Tongue (tissue), 1 donor: ENCODE measurements at regions not wholly inside any gene's neighbourhood (a gene's known extent, or its start where the extent isn't known, plus 50 kb on each side); places are given as distances from the start of the nearest gene placed in this dataset.
"Not testable (repeated sequence)": the region's sequence is repeated elsewhere in the genome, so short reads cannot be mapped to it uniquely, and the experiment has no call there.

ENCODE experiments used
- DNase-seq: peaks from one replicate; pipeline ENCODE4 v3.0.0-alpha.2; 2015

DNA sequence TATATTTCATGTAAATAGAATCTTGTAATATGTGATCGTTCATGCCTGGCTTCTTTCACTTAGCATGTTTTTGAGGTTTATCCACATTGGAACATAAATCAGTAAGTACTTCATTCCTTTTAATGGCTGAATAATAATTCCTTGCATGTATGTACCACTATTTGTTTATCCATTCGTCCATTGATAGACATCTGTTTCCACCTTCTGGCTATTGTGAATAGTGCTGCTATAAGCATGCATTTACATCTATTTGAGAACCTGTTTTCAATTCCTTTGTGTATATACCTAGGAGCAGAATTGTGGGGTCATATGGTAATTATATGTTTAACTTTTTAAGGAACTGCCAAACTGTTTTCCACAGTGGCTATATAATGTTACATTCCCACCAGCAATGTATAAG, 356.7 kb upstream of the DIPK2B start:
- DNase-seq, result no peak

DNA sequence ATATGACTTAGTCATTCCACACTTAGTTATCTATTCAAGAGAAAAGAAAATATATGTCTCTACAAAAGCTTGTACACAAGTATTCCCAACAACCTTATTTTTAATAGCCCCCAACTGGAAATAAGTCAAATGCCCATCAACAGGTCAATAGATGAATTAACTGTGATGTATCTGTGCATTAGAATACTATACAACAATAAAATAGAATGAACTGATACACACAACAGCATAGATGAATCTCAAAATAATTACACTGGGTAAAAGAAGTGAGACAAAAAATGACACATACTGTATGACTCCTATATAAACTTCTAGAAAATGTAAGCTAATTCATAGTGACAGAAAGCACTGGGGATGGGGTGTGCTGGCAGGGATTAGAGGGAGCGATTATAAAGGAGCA, 354.1 kb upstream of the DIPK2B start:
- DNase-seq, result no peak

DNA sequence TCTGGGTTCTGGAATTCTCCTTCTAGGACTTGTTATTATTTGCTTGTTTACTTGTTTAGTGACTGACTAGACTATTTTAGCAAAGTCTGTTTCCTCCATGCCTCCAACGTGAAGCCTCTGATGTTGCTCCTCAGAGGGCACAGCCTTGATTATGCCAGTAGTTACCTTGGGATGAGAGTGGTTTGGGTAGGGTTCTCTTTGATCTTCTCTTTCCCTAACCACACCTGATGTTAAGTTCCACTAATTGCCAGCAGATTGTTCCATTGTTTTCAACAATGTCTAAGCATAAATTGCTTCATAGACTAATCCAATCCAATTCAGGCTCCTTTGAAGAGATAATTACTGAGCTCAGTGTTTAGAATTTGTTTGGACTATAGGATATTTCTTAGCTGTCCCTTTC, 352.7 kb upstream of the DIPK2B start:
- DNase-seq, result no peak

DNA sequence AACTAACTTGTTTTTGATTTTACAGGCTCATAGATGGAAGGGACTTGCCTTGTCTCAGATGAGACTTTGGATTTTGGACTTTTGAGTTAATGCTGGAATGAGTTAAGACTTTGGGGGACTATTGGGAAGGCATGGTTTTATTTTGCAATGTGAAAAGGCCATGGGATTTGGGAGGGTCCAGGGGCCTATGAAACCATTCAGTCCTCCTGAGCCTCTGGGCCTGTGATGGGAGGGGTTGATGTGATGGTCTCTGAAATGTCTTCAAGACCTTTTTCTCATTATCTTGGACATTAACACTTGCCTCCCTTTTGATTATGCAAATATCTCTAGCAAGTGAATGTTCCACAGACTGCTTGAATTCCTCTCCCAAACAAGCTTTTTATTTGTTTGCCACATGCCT, 346.0 kb upstream of the DIPK2B start:
- DNase-seq, result not testable (repeated sequence)

DNA sequence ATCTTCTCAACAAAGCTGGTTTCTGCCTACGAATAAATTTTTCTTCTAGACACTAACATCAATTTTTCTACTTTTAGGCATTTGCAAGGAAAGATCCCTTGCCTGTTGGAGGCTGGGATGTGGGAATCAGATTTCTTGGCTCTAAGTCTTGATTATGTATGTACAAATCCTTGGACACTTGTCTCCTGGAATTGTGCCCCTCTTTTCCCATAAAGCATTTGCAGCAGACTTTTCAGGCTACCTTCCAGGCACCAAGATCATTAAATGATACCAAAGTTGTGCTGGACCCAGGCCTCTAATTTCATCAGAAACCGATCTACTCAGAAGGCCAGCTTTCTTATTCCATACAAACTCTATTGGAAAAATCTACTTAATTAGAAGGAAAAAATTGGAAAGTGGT, 339.5 kb upstream of the DIPK2B start:
- DNase-seq, result peak; percentile 29

DNA sequence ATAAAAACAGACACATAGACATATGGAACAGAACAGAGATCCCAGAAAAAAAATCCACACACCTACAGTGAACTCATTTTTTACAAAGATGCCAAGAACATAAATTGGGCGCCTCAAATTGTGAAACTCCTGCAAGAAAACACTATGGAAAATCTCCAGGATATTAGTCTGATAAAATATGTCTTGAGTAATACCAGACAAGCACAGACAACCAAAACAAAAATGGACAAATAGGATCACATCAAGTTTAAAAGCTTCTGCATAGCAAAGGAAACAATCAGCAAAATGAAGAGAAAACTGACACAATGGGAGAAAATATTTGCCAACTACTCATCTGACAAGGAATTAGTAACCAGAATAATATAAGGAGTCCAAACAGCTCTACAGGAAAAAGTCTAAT, 337.3 kb upstream of the DIPK2B start:
- no peak for DNase-seq

DNA sequence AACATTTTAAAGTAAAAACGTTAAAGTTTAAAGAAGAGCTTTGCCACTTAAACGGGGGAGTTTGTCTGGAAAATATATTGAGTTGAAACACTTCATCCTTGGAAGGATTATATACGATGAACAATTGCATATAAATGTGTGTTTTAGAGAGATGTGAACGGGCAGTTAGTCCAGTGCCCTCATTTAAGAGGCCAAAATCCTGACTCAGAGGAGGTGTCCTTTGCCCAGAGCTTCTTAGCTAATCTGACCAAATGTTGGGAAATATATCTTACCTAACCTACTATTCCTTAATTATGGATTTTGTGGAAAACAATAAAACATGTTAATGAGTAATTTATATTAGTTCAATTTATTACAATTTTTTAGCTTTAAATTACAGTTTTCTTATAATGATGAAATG, 327.2 kb upstream of the DIPK2B start:
- DNase-seq, result no peak

DNA sequence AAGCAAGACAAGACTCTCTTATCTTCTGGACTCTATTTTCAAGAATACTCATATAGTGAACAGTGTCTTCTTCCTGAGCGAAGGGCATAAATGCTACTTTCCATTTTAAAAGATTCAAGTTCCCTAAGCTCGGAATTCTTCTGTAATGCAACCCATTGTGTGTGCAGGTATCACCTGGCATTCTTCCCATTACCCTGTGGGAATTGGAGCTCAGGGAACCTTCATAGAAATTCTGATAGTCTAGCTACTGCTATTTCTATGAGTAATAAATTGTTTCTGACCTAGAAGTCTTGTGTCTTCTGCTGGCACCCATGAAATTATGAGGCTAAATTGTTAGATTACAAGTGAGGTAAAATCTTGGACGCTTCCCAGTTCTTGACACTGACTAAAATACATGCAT, 324.1 kb upstream of the DIPK2B start:
- no peak for DNase-seq

DNA sequence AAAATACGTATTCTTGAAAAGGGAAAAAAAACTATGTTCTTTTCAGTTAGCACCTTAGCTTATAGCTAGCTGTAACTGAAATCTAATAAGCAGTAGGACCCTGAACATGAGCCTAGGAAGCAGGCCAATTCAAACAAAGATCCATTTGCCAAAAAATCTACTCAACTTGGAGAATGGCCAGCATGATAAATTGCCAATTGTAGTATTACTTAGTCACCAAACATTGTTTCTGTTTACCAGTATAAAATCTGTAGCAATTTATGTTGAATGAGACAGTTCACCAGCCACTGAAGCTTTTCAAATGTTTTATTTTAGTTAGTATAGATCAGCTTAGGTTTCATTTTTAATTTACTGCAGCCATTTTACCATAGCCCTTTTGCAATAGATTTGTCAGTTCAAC, 323.6 kb upstream of the DIPK2B start:
- DNase-seq, result no peak

DNA sequence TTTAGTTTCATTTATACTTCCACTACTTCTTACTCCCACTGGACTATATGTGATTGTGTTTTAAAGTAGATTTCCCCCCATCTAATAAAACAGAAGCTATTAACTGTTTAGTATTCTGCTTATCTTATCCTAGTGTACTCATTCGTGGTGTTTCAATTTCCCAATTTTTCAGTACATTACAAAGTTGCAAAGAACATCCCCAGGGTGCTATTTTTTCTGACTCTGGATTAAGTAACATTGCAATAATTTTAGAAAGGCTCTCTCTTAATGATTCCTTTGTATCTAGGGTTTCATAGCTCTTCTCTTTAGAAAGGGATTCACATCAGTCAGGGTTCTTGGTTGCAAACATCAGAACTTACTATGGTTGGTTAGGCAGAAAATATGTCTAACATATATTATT, 317.9 kb upstream of the DIPK2B start:
- DNase-seq, result no peak

DNA sequence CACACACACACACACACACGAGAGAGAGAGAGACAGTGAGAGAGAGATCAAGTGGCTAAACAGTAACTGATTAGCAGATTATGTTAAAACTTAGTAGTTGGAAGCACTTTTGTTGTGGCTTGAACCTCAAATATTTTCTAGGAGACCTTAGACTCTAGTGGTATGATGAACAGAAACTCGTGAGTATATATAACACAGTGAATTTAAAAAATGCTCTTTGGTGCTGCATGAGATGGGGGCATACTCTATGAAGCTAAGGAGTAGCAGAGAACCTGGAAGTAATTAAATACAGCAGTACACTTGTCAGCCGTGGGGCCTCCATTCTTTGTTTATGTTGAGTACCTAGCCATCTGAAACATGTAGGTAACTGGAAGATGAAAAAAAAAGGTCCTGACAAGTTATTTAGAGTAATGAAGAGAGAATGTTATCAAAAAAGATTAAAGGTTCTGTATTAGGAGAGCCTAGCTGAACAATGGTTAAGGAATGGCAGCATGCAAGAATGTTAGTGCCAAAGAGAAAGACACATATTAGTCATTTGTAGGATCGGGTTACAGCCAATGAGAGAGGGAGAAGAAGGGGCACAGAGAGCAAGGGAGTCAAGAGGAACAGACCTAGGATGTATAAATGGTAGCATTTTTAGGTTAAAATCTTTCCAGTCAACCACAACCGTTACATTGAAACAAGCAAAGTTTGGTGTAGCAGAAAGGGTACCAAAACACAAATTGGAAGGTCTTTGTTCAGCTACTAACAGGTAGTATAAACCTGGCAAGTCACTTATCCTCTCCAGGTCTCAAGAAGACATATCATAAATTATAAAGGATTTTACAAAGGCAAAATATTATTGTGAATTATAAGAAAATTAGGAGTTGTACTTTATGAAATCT, 316.7 kb upstream of the DIPK2B start:
- DNase-seq, result no peak

DNA sequence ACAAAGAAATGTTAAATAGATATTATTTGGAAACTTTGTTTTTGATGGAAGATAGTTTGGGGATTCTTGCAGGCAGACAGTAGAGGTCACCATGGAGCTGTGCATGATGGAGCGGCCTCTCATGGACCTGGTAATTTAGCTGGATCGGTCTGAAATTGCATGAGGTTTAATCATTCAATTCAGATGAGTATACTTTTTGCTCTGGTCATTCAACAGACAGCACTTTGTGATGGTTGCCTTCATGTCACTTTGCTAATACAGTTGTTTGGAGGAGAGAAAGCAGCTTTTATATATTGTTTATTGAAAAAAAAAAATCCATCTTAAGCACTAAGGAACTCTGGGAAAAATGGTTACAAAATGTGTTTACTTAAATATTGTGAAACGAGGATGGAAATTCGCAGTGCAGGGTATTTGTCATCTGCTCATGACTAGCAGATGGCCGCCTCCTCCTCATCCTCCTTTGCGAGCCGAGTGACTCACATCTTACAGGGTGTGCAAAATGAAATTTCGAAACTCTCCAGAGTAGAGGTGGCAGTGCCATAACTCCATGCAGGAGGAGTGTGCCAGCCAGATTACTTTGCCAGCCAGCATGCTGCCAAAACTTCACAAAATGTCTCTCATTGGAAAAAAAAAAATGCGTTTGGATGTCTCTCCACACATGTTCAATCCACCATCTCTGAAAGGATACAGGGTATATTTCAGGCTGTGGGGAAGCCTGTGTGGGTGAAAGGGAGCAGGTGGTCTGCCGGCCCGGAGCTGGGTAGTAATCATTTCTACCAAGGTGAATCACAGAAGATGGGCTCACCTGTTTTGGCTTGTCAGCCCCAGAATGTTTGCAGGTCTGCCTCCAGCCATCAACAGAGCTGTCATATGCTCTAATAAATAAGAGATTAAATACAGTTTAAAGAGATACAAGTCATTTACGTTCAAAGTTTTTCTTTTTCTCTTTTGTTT, 314.9 kb upstream of the DIPK2B start:
- DNase-seq, result peak; percentile 56

DNA sequence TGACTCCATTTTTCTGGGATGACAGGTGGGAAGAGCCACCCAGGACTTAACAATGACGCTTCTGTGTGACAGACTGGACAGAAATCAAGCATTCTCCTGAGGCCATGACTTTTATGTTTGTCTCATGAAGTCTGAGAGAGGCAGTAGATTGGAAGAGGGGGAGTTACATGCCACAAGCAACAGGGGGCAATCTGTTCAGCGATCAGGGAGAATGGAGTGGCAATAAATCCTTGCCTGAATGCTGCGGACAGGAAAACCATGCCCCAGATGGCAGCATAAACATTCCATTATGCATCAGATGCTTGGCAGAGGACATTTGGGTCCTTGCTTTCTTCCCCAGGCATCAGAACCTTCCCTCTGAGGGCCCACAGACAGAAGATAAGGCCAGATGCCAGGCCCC, 312.4 kb upstream of the DIPK2B start:
- DNase-seq, result no peak

DNA sequence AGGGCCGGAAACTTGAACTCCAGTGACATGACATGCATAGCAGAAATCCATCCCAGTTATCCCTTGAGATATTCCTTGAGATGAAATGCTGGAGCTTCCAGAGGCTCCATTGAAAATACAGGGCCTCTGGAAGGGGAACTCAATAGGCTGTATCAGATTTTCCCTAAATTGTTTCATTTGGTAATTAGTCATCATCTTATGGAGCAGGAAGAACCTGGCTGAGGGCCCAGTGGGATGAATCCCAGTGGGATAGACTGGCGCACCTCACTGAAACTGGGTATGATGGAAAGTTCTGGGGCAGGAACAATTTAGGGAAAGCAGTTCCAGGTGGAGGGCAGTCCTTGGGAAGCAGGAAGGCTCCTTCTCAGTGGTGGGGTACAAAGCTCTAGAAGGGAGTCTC, 307.8 kb upstream of the DIPK2B start:
- no peak for DNase-seq

DNA sequence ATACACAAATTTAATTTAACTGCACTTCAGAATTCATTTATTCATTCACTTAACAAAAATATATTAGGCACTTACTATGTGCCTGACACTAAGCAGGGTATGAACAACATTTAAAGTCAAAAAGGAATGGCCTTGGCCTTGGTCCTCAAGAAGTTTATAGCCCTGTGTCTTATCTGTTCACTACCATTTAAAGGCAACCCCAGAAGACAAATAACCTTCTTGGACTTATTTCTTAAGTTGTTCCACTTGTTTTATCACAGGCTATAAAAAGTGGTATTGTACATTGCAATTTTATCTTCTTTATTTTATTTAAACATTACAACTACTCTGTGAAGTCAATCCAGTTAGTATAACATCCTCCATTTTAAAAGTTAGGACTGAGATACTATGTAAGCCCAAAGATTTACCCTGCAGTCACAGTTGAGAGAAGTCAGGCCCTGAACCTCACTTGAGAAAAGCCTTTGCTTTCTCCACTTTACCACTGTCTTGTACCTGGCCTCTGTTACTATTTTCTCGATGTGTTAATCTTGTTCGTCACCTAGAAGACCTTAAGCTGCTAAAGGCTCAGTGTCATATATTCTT, 305.6 kb upstream of the DIPK2B start:
- DNase-seq, result no peak

DNA sequence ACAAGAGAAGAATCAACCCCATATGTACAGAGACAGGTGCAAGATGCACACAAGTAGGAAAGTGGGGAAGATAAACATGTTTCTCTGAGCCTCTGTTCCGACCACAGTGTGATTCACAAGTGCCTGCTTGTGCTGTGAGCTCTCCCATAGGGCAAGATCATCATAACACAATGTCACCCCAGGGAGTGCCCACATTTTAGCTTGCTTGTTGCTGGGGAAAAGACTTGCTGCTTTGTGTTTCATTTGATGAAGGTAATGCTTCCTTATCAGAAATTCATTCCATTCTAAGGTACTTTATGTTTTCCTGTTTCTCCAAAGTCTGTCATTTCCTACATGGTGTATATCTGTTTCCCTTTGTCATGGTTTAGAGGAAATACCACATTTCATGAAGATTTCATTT, 304.5 kb upstream of the DIPK2B start:
- no peak for DNase-seq

DNA sequence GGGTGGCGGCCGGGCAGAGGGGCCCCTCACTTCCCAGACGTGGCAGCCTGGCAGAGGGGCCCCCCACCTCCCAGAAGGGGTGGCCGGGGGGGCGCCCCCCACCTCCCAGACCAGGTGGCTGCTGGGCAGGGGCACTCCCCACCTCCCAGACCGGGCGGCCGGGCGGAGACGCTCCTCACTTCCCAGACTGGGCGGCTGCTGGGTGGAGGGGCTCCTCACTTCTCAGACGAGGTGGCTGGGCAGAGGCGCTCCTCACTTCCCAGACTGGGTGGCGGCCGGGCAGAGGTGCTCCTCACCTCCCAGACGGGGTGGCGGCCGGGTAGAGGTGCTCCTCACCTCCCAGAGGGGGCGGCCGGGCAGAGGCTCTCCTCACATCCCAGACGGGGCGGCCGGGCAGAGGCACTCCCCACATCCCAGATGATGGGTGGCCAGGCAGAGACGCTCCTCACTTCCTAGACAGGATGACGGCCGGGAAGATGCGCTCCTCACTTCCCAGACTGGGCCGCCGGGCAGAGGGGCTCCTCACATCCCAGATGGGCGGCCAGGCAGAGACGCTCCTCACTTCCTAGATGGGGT, 303.2 kb upstream of the DIPK2B start:
- DNase-seq, result not testable (repeated sequence)

DNA sequence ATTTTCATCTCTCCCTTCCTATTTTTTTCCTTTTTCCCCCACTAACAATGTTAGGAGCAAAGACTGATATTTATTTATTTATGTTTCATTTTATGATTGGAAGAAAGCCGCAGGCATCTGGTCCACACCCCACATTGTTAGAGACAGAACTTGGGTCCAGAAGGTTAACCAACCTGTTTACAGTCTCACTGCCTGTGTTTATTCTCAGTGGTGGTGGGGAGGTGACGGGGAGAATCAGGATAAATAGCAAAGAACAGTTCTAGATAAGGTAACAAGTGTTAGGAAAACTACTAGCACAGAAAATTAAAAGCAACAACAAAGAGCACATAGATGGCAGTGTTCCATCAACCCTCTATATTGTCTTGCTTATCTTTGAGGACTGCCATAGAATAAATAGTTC, 301.7 kb upstream of the DIPK2B start:
- no peak for DNase-seq

DNA sequence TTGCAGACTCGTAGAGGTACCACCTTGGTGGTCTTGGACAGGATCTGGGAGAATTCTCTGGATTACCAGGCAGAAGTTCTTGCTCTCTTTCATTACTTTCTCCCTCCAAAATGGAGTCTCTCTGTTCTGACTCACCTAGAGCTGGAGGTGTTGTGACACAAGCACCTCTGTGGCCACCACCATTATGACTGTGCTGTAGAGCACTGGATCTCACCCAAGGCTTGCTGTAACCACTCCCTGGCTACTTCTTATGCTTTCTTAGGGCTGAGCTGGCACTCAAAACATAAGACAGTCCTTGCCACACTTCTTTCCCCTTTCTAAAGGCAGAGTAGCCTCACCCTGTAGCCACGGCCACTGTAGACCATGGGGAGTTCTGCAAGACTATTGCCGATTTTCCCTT, 296.6 kb upstream of the DIPK2B start:
- DNase-seq, result no peak

DNA sequence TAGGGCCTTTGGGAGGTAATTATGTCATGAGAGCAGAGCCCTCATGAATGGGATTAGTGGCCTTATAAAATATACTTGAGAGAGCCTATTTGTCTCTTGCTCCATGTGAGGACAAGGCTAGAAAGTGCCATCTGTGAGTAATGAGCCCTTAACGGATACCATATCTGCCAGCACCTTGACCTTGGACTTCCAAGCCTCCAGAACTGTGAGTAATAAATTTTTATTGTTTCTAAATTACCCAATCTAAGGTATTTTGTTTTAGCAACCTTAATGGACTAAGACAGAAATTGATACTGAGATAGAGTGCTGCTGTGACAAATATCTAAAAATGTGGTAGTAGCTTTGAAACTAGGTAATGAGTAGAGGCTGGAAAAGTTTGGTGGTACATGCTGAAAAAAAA, 285.0 kb upstream of the DIPK2B start:
- DNase-seq, result no peak

DNA sequence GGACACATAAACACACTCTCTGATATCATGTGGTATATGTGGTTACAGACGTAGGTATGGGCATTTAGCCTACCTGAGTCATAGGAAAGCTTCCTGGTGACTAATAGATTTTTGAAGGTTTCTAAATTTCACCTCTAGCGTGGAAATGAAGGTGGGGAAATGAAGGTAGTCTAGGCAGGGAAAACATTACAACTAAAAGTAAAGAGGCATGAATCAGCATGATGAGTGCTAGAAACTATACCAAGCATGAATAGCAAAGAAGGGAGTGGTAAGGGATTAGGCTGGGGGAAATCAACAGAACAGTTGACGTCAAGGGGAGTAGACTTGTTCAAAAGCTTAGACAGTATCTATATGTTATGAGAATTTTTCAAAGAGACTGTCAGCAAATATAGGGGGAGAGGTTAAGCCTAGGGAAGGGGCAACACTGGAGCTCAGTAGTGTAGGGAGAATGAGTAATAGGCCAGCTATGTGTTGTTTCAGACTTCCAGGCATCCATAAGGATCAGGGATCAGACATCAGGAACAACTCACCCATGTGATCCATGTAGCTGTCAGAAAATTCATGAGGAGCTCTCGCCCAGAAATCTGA, 279.3 kb upstream of the DIPK2B start:
- DNase-seq, result no peak

DNA sequence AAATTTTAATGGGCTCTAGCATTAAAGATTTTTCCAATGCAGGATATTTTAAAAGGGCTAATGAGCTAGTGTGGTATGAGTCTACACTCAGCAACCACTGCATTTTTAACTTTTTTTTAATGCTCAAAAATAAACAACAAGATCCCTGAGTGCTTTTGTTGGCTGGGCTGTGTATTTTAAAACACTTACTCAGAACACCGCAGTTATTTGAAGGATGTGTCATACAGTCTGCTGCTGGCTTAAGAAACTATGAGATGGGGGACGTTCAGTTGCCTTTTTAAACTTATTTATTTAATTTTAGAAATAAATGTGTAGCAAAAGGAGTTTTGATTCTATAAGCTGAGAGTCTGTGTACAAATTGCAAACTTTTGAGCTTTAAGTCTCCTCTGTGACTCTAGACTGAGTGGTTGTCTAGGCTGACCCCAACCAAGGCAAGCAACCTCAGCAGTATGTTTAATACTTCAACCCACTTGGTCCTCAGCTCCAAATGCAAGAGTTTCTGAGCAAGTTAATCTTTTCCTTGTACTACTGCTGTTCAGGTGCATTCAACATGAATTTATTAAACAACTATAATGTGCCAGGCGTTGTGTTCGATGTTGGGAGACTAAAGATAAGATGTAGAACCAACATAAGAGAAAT, 278.6 kb upstream of the DIPK2B start:
- no peak for DNase-seq
